OCI-LY3 (cell line): ENCODE measurements at regions not wholly inside any gene's neighbourhood (a gene's known extent, or its start where the extent isn't known, plus 50 kb on each side); places are given as distances from the start of the nearest gene placed in this dataset.
A peak's percentile ranks its signal among the peaks of the same experiment; 100 is the strongest.
"Not testable (repeated sequence)": the region's sequence is repeated elsewhere in the genome, so short reads cannot be mapped to it uniquely, and the experiment has no call there.

ENCODE experiments used
- H2AFZ ChIP-seq: fragments of 200-600, 300-600 bp; shearing (Covaris generic); 2 replicates; pipeline ENCODE4 v1.6.0; 2014; ENCODE audit warnings: antibody characterized with exemption, low read depth, low read length
- H3K27ac ChIP-seq: fragments of 200-600, 300-600 bp; sonication (generic); 2 replicates; pipeline ENCODE4 v1.5.1; 2014; ENCODE audit warnings: mild to moderate bottlenecking, low read length, moderate library complexity, mixed read lengths
- H3K27me3 ChIP-seq: fragments of 200-600, 300-600 bp; sonication (generic); 2 replicates; pipeline ENCODE4 v1.6.1; 2014; ENCODE audit warnings: low read depth, low read length, mixed read lengths
- H3K36me3 ChIP-seq: fragments of 200-600, 300-600 bp; sonication (generic); replicated peaks from 2 replicates; pipeline ENCODE3; 2014; ENCODE audit warnings: low read depth, low read length, mixed read lengths
- H3K4me1 ChIP-seq: fragments of 300-600, 200-600 bp; sonication (generic); 2 replicates; pipeline ENCODE4 v1.6.1; 2014; ENCODE audit warnings: low read length, mixed read lengths
- H3K4me2 ChIP-seq: fragments of 200-600, 300-600 bp; sonication (generic); 2 replicates; pipeline ENCODE4 v1.6.1; 2014; ENCODE audit warnings: low read length, mixed read lengths
- H3K4me3 ChIP-seq: fragments of 300-600, 200-600 bp; sonication (generic); 2 replicates; pipeline ENCODE4 v1.5.1; 2014; ENCODE audit warnings: antibody characterized with exemption, mild to moderate bottlenecking, low read length, moderate library complexity
- H3K79me2 ChIP-seq: fragments of 300-600, 200-600 bp; shearing (Covaris generic); 2 replicates; pipeline ENCODE4 v1.6.1; 2014; ENCODE audit warnings: mild to moderate bottlenecking, low read length, mixed read lengths
- H3K9ac ChIP-seq: fragments of 300-600, 200-600 bp; shearing (Covaris generic); 2 replicates; pipeline ENCODE4 v1.6.0; 2014; ENCODE audit warnings: mild to moderate bottlenecking, low read length, moderate library complexity
- H3K9me3 ChIP-seq: fragments of 200-600, 300-600 bp; shearing (Covaris generic); 2 replicates; pipeline ENCODE4 v1.6.1; 2014; ENCODE audit warnings: low read length, mixed read lengths; ENCODE audit not compliant: insufficient read depth
- H4K20me1 ChIP-seq: fragments of 200-600, 300-600 bp; sonication (generic); 2 replicates; pipeline ENCODE4 v1.6.1; 2016; ENCODE audit warnings: low read length, mixed read lengths; ENCODE audit not compliant: insufficient read depth
- CTCF ChIP-seq: fragments of 200-600, 300-600 bp; sonication (generic); IDR thresholded peaks from 2 replicates; pipeline ENCODE4 v1.5.1; 2014; ENCODE audit warnings: antibody characterized with exemption, low read length, low read depth

GRCh38 chr11:3476084-3476936, 97.4 kb upstream of the ZNF195 start:
- peak overlapping the region; percentile 63; the same call in 1 of the 2 replicates for H3K4me2 ChIP-seq
- H3K27ac ChIP-seq, H3K9ac ChIP-seq: not testable (repeated sequence)

GRCh38 chr11:3468963-3469362, 90.0 kb upstream of the ZNF195 start:
- H3K9me3 ChIP-seq, H3K27ac ChIP-seq, H2AFZ ChIP-seq, H3K27me3 ChIP-seq, H3K9ac ChIP-seq, H4K20me1 ChIP-seq, H3K4me1 ChIP-seq, H3K4me2 ChIP-seq, H3K79me2 ChIP-seq, H3K4me3 ChIP-seq, H3K36me3 ChIP-seq: not testable (repeated sequence)

More at GRCh38 chr11:3476084-3476936, 97.4 kb upstream of the ZNF195 start:
- not testable (repeated sequence) for H3K4me1 ChIP-seq, H2AFZ ChIP-seq, H3K9me3 ChIP-seq, H3K27me3 ChIP-seq, H3K36me3 ChIP-seq, H3K79me2 ChIP-seq, H4K20me1 ChIP-seq
- TF ChIP-seq CTCF = peak; percentile 32
- peak overlapping the region; percentile 59; the same call in 1 of the 2 replicates for H3K4me3 ChIP-seq

- not testable (repeated sequence) for H3K27ac ChIP-seq, H3K36me3 ChIP-seq, H4K20me1 ChIP-seq, H3K9ac ChIP-seq, H3K4me2 ChIP-seq, H3K9me3 ChIP-seq, H3K4me3 ChIP-seq, H2AFZ ChIP-seq, H3K79me2 ChIP-seq, H3K4me1 ChIP-seq, H3K27me3 ChIP-seq
These were observed 88.7 kb upstream of the ZNF195 start for GRCh38 chr11:3467599-3467998.

- not testable (repeated sequence) for H3K36me3 ChIP-seq, H3K4me1 ChIP-seq, H3K79me2 ChIP-seq, H3K9ac ChIP-seq, H3K27me3 ChIP-seq, H3K4me3 ChIP-seq, H3K9me3 ChIP-seq, H3K27ac ChIP-seq, H4K20me1 ChIP-seq, H2AFZ ChIP-seq
- H3K4me2 ChIP-seq = 0 out of 2 replicates have a peak overlapping the region, but pooled peaks have one; percentile 46
These were observed 76.7 kb upstream of the ZNF195 start for GRCh38 chr11:3455666-3456065.

- H3K27me3 ChIP-seq, H2AFZ ChIP-seq, H3K27ac ChIP-seq, H4K20me1 ChIP-seq, H3K4me1 ChIP-seq, H3K9ac ChIP-seq, H3K36me3 ChIP-seq, H3K9me3 ChIP-seq, H3K79me2 ChIP-seq: not testable (repeated sequence)
- peak overlapping the region; percentile 47 for H3K4me3 ChIP-seq
- H3K4me2 ChIP-seq = peak overlapping the region; percentile 46
- peak; percentile 44 for TF ChIP-seq CTCF
These were observed 75.9 kb upstream of the ZNF195 start for GRCh38 chr11:3454844-3455243.

- H3K4me2 ChIP-seq, H3K79me2 ChIP-seq, H2AFZ ChIP-seq, H3K9me3 ChIP-seq, H3K27ac ChIP-seq, H3K36me3 ChIP-seq, H3K4me1 ChIP-seq, H3K27me3 ChIP-seq, H4K20me1 ChIP-seq, H3K9ac ChIP-seq, H3K4me3 ChIP-seq: not testable (repeated sequence)
These were observed 74.8 kb upstream of the ZNF195 start for GRCh38 chr11:3453596-3454256.

- H2AFZ ChIP-seq, H3K9ac ChIP-seq, H3K4me1 ChIP-seq, H3K79me2 ChIP-seq, H3K9me3 ChIP-seq, H4K20me1 ChIP-seq, H3K27me3 ChIP-seq, H3K27ac ChIP-seq, H3K4me3 ChIP-seq, H3K36me3 ChIP-seq, H3K4me2 ChIP-seq: not testable (repeated sequence)
These were observed 71.9 kb upstream of the ZNF195 start for GRCh38 chr11:3450822-3451221.

GRCh38 chr11:3445535-3445934, 66.6 kb upstream of the ZNF195 start:
- H3K9ac ChIP-seq, H4K20me1 ChIP-seq, H3K27me3 ChIP-seq: not testable (repeated sequence)

More at GRCh38 chr11:3445535-3445934, 66.6 kb upstream of the ZNF195 start:
- not testable (repeated sequence) for H3K9me3 ChIP-seq, H3K4me1 ChIP-seq, H3K27ac ChIP-seq, H3K79me2 ChIP-seq, H3K36me3 ChIP-seq, H3K4me2 ChIP-seq, H3K4me3 ChIP-seq, H2AFZ ChIP-seq
